ENCODE measurements at regions not wholly inside any gene's neighbourhood (a gene's known extent, or its start where the extent isn't known, plus 50 kb on each side); places are given as distances from the start of the nearest gene placed in this dataset.

DNA sequence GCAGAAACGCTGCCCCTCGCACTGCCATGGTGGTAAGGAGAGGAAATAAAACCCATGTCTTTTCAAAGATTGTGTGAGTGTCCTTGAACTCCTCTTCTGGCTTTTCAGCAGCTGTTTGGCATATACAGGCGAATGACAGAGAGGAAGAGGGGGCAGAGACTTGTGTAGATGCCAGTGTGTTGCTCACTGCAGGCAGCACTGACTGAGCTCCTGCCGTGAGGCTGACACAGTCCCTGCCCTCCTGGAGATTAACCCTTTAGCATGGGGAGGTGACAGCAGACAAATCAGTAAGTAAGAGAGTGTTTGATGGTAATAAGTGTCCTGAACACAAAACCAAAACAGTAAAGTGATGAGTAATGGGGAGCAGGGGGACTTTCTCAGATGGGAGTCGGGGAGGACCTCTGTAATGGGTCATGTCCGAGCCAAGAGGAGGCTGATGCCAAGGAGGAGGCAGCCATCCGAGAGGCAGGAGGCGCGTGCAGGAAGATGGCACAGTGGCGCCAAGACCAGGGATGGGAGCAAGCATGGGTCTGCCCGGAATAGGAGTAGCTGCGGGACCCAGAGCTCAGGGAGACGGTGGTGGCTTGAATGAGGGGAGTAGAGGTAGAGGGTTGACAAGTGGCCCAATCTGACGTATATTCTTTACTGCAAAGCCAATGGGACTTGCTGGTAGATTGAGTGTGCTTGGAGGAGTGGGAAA, 182.2 kb downstream of the FOXO1 start:
- Histone ChIP-seq H3K27ac (ENCODE audit: low read depth in 2 of 2, low read length in 2 of 2) (no peak overlapping the region), H3K36me3 (ENCODE audit: control insufficient read depth in 2 of 3, insufficient read depth in 3 of 3, low read length in 3 of 3) (no peaks in the 10 kb centered on the region), H3K9ac (ENCODE audit: low read length in 3 of 3) (no peak overlapping the region), H3K4me3 (ENCODE audit: low read length in 3 of 3) (no peak overlapping the region), H3K4me1 (ENCODE audit: control insufficient read depth in 2 of 3, insufficient read depth in 2 of 3, low read depth in 1 of 3, low read length in 3 of 3) (peaks cover 0 to 15% (median 0%) of the 10 kb centered on the region in 3 donors), H3K27me3 (ENCODE audit: control insufficient read depth, insufficient read depth, low read length) (no peaks in the 10 kb centered on the region), H3K9me3 (ENCODE audit: control insufficient read depth in 2 of 3, insufficient read depth in 1 of 3, low read length in 3 of 3) (no peaks in the 10 kb centered on the region)
- FAIRE-seq (no peak), DNase-seq (no peak)
- intact Hi-C loops (cut with DNase I): no loop called here
- TF ChIP-seq, protein P1, sequence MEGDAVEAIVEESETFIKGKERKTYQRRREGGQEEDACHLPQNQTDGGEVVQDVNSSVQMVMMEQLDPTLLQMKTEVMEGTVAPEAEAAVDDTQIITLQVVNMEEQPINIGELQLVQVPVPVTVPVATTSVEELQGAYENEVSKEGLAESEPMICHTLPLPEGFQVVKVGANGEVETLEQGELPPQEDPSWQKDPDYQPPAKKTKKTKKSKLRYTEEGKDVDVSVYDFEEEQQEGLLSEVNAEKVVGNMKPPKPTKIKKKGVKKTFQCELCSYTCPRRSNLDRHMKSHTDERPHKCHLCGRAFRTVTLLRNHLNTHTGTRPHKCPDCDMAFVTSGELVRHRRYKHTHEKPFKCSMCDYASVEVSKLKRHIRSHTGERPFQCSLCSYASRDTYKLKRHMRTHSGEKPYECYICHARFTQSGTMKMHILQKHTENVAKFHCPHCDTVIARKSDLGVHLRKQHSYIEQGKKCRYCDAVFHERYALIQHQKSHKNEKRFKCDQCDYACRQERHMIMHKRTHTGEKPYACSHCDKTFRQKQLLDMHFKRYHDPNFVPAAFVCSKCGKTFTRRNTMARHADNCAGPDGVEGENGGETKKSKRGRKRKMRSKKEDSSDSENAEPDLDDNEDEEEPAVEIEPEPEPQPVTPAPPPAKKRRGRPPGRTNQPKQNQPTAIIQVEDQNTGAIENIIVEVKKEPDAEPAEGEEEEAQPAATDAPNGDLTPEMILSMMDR (IDR thresholded peaks at IDR 0.05; ENCODE audit: borderline replicate concordance, extremely low read depth, insufficient read depth): no peak

GRCh38 chr13:40484974-40485373, 181.5 kb downstream of the FOXO1 start:
- FAIRE-seq (no peak), DNase-seq (no peak)

DNA sequence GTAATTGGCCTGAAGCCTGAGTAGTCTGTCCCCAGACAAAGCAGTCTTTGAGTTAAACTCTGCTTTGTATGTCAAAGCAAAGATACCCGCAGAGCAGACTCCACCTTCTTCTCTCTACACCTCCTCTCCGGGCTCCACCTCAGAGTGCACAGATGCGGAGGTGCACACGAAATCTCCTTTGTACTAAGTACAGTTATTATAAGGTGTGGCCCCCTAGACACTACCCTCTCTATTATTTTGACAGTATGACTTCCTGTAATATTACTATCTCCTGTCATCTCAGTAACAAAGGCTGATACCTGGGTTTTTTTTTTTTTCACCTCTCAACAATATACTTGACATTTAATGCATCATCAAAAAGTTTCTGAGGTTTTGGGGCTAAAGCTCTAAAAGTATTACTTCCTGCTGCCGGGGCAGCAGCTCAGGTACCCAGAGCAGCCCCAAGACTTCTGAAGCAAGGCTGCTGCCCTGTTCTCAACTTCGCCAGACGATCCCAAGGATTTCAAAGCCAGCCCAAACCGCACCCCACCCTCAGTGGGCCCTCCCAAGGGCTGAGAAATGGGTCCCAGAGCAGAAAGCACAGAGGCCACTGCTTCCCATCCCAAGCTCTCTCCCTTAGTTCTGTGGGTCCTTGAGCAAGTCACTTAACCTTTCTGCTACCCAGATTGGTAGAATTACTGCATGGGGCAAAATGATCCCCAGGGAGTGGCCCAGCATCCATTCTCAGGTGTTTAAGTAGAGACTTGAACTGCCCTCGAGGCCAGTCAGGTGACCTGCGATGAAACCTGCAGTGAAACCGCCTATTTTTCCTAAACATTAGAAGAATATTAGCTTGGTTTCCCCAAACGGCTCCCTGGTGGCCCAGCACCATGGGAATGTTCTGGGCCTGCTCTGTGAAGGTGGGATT, 180.6 kb downstream of the FOXO1 start:
- TF ChIP-seq, protein P1 (IDR thresholded peaks at IDR 0.05; ENCODE audit: borderline replicate concordance, extremely low read depth, insufficient read depth): no peak
- no peaks in the 10 kb centered on the region for H3K9me3 ChIP-seq (ENCODE audit: control insufficient read depth in 2 of 3, insufficient read depth in 1 of 3, low read length in 3 of 3)
- no peaks in the 10 kb centered on the region for H3K27me3 ChIP-seq (ENCODE audit: control insufficient read depth, insufficient read depth, low read length)
- DNase-seq: no peak
- H3K36me3 ChIP-seq (ENCODE audit: control insufficient read depth in 2 of 3, insufficient read depth in 3 of 3, low read length in 3 of 3): no peaks in the 10 kb centered on the region
- peaks cover 0 to 10% (median 7%) of the 10 kb centered on the region in 3 donors for H3K4me1 ChIP-seq (ENCODE audit: control insufficient read depth in 2 of 3, insufficient read depth in 2 of 3, low read depth in 1 of 3, low read length in 3 of 3)
- FAIRE-seq: no peak
- no peak overlapping the region for H3K4me3 ChIP-seq (ENCODE audit: low read length in 3 of 3)
- intact Hi-C loops (cut with DNase I): no loop called here
- no peak overlapping the region for H3K9ac ChIP-seq (ENCODE audit: low read length in 3 of 3)
- H3K27ac ChIP-seq (ENCODE audit: low read depth in 2 of 2, low read length in 2 of 2): no peak overlapping the region

More at GRCh38 chr13:40484974-40485373, 181.5 kb downstream of the FOXO1 start:
- no peak overlapping the region for H3K9ac ChIP-seq (ENCODE audit: low read length in 3 of 3)
- H3K36me3 ChIP-seq (ENCODE audit: control insufficient read depth in 2 of 3, insufficient read depth in 3 of 3, low read length in 3 of 3): no peaks in the 10 kb centered on the region
- TF ChIP-seq, protein P1 (IDR thresholded peaks at IDR 0.05; ENCODE audit: borderline replicate concordance, extremely low read depth, insufficient read depth): no peak
- H3K27me3 ChIP-seq (ENCODE audit: control insufficient read depth, insufficient read depth, low read length): no peaks in the 10 kb centered on the region
- no peak overlapping the region for H3K27ac ChIP-seq (ENCODE audit: low read depth in 2 of 2, low read length in 2 of 2)
- peaks cover 0 to 14% (median 3%) of the 10 kb centered on the region in 3 donors for H3K4me1 ChIP-seq (ENCODE audit: control insufficient read depth in 2 of 3, insufficient read depth in 2 of 3, low read depth in 1 of 3, low read length in 3 of 3)
- no peak overlapping the region for H3K4me3 ChIP-seq (ENCODE audit: low read length in 3 of 3)
- H3K9me3 ChIP-seq (ENCODE audit: control insufficient read depth in 2 of 3, insufficient read depth in 1 of 3, low read length in 3 of 3): no peaks in the 10 kb centered on the region
- intact Hi-C loops (cut with DNase I): no loop called here
